Astrocyte of the spinal cord (primary cell): ENCODE measurements at regions not wholly inside any gene's neighbourhood (a gene's known extent, or its start where the extent isn't known, plus 50 kb on each side); places are given as distances from the start of the nearest gene placed in this dataset.

Experiments
- DNase-seq: peaks from one replicate; pipeline ENCODE4 v3.0.0; 2011; ENCODE audit warnings: low read depth, low spot score
- H3K4me3 ChIP-seq: 2 replicates; pipeline ENCODE4 v1.5.1; 2011; ENCODE audit warnings: low read depth, mild to moderate bottlenecking, low read length, moderate library complexity
- in situ Hi-C: cut with HindIII; loops from 2 replicates; pipeline ENCODE4 v1.10.0; 2017; ENCODE audit warnings: low sequenced_read_pairs
- TF ChIP-seq, protein P1 (sequence below): IDR thresholded peaks from 2 replicates; pipeline ENCODE4 v1.5.1; 2012; ENCODE audit warnings: low read depth, mild to moderate bottlenecking, low read length, inconsistent platforms

GRCh38 chr2:46850742-46851141 lies 64.9 kb downstream of the MCFD2 start:
- H3K4me3 ChIP-seq: no peak overlapping the region
- in situ Hi-C loops: no loop called here
- TF ChIP-seq, protein P1, sequence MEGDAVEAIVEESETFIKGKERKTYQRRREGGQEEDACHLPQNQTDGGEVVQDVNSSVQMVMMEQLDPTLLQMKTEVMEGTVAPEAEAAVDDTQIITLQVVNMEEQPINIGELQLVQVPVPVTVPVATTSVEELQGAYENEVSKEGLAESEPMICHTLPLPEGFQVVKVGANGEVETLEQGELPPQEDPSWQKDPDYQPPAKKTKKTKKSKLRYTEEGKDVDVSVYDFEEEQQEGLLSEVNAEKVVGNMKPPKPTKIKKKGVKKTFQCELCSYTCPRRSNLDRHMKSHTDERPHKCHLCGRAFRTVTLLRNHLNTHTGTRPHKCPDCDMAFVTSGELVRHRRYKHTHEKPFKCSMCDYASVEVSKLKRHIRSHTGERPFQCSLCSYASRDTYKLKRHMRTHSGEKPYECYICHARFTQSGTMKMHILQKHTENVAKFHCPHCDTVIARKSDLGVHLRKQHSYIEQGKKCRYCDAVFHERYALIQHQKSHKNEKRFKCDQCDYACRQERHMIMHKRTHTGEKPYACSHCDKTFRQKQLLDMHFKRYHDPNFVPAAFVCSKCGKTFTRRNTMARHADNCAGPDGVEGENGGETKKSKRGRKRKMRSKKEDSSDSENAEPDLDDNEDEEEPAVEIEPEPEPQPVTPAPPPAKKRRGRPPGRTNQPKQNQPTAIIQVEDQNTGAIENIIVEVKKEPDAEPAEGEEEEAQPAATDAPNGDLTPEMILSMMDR: no peak
- DNase-seq: peak; percentile 93

DNA sequence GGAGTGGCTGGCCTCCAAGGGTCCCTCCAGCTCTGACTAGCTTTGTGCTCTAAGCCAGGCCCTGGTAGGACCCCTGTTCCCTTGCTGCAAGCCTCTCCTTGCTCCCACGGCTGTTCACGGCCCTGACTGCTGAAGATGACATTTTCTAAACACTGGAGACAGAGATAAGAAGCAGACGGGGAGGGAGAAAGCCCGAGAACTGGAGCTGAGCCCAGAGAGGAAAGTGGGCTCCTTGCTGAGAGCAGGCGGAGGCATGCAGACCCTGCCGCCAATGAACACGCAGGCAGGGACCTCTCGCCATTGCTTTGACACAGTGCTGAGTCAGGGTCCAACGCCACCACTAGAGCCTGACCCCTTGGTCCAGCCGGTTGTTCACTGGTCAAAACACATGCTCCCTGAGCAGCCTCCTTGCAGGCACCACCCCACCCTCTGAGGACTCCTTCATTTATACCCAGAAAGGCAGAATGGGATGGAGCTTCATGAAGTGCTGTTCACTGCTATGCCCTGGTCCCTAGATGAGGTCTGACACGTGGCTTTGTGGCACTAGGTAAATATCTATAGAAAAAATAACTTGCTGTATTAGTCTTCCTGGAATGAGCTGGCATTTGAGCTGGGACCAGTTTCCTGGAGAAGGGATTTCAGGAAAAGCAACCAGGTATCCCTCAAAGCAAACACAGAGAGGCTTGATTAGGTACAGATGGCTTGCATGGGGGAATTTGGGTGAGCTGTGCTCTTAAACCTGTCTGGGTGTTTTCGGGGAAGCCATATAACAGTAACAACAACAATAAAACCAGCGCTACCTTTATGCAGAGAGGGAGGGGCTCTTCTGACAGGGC lies 65.7 kb downstream of the MCFD2 start:
- TF ChIP-seq, protein P1: no peak
- no peak overlapping the region for H3K4me3 ChIP-seq
- peak; percentile 95 for DNase-seq
- in situ Hi-C loops: no loop called here

DNA sequence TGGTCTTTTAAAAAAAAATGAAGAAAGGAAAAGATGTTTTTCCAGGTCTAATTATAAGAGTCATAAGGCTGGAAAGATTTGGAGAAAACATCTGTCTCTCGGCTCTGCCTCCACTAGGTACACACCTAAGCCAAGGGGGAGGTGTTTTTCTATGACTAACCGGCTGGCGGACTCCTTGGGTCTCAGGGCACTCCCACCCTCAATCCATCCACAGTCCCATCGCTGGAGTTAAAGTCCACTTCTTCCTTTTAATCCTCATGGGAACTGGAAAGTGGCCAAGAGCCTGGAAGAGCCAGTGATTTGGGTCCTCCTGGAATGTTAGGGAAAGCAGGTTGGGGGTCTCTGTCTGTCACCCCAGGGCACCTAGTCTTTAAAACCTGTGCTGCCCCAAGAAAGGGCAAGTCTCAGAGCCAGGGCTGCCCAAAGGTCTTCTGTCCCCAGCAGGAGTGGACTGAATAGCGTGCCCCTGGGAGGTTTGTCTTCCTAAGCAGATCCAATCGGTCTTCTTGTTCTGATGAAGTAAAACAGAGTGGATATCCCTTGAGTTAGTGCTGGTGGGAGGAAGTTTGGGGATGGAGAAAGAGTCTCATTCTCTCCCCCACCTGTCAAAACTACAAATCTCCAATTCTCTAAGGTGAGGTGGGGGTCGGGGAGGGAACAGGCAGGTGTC lies 66.4 kb downstream of the MCFD2 start:
- in situ Hi-C loops: no loop called here
- peak; percentile 72 for DNase-seq
- H3K4me3 ChIP-seq: no peak overlapping the region
- TF ChIP-seq, protein P1: no peak

DNA sequence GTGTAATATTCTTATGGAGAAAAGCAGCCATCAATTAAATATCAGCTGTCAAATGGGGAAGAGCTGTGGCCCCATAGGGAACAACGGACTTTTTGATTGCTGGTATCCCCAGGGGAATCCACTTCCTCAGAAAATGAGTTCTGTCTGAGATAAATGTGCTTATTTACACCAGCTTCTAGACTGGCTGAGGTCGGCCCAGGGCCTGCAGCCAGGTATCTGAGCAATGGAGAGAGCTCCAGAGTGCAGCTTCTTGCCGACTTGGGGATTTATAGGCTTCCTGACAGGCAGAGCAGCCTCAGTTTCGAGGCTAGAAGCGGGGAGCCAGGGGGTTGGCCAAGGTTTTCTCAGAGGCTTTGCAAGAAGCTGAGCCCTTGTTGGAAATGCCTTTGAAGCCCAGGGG lies 67.2 kb downstream of the MCFD2 start:
- DNase-seq: peak; percentile 54
- in situ Hi-C loops: no loop called here
- TF ChIP-seq, protein P1: no peak
- H3K4me3 ChIP-seq: no peak overlapping the region

- DNase-seq: peak; percentile 70
- in situ Hi-C loops: no loop called here
- TF ChIP-seq, protein P1: no peak
- H3K4me3 ChIP-seq: no peak overlapping the region
Measured at GRCh38 chr2:46847726-46848412, 67.7 kb downstream of the MCFD2 start.

DNA sequence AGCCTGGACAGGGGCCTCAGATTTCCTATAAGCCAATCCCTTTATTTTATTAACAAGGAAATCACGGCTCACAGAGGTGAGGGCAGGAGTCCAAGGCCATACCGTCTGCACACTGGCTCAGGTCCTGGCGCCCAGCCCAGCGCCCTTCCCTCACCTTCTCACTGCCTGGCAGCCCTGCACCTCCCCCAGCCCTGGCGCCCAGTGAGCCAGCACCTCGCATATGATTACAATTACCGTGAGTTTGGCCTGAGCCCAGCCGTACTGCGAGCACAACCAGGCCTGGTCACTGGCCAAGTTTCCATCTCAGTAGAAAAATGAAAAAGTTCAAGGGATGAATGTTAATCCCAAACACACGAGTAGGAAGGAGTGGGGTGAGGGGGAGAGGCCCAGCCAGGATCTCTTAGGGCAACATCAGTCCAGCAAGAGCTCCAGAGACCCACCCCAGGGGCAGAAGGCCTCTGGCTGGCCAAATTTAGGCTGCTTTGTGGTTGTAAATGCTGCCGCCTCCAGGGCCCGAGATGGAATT lies 68.4 kb downstream of the MCFD2 start:
- in situ Hi-C loops: no loop called here
- DNase-seq: peak; percentile 94
- TF ChIP-seq, protein P1: no peak
- H3K4me3 ChIP-seq: no peak overlapping the region
